ENCODE measurements at regions not wholly inside any gene's neighbourhood (a gene's known extent, or its start where the extent isn't known, plus 50 kb on each side); places are given as distances from the start of the nearest gene placed in this dataset.

DNA sequence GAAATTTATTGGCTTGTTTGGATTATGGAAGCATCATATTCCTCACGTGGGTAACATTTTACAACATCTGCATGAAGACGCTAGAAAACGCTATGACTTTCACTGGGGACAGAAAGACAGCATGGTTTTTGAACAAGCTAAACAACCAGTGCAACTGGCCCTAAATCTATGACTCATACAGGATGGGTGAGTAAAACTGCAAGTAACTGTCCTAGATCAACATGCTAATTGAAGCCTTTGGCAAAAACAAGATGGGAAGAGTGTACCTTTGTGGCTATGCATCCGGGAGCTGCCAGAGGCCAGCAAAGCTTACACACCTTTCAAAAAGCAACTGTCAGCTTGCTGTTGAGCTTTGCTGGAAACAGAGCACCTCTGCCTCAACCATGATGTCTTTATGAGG lies 1096.0 kb upstream of the DDX18 start:
- TF ChIP-seq, protein P1, sequence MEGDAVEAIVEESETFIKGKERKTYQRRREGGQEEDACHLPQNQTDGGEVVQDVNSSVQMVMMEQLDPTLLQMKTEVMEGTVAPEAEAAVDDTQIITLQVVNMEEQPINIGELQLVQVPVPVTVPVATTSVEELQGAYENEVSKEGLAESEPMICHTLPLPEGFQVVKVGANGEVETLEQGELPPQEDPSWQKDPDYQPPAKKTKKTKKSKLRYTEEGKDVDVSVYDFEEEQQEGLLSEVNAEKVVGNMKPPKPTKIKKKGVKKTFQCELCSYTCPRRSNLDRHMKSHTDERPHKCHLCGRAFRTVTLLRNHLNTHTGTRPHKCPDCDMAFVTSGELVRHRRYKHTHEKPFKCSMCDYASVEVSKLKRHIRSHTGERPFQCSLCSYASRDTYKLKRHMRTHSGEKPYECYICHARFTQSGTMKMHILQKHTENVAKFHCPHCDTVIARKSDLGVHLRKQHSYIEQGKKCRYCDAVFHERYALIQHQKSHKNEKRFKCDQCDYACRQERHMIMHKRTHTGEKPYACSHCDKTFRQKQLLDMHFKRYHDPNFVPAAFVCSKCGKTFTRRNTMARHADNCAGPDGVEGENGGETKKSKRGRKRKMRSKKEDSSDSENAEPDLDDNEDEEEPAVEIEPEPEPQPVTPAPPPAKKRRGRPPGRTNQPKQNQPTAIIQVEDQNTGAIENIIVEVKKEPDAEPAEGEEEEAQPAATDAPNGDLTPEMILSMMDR (IDR thresholded peaks at IDR 0.05), result no peak
- TF ChIP-seq POLR2A (IDR thresholded peaks at IDR 0.05), result no peak
- no peaks in the 10 kb centered on the region for H3K27me3 ChIP-seq
- 86 to 89% methylated on average over 4 of the region's 4 CpGs for WGBS, 2 donors
- H3K4me3 ChIP-seq, result no peak overlapping the region
- H3K27ac ChIP-seq, result no peak overlapping the region
- no peaks in the 10 kb centered on the region for H3K36me3 ChIP-seq (ENCODE audit: low read depth, missing control alignments)
- H3K9me3 ChIP-seq, result no peaks in the 10 kb centered on the region
- no peak for DNase-seq
- intact Hi-C loops (cut with DNase I; ENCODE audit: low total_unique reads), result no loop called here
- no peaks in the 10 kb centered on the region for H3K4me1 ChIP-seq

DNA sequence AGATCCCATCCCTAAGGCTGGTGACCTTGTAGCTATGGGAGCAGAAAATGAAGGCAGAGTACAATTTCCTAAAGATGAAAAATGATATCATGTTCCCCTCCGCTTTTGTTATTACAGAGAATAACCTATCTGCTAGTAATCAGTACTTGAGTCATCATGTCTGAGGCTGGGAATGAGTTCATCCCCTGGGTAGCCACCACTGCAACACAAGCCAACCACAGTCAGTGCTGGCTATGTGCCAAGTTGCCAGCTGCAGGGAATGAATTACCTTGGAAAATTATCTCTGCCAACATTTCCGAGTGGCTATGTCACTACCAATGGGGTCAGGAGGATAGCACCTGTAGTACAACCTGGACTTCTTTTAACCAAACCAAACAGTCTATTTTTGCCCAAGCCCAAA lies 1094.7 kb upstream of the DDX18 start:
- Histone ChIP-seq H3K4me1 (no peaks in the 10 kb centered on the region), H3K4me3 (no peak overlapping the region), H3K27me3 (no peaks in the 10 kb centered on the region), H3K36me3 (ENCODE audit: low read depth, missing control alignments) (no peaks in the 10 kb centered on the region), H3K9me3 (no peaks in the 10 kb centered on the region), H3K27ac (no peak overlapping the region)
- no peak for TF ChIP-seq POLR2A (IDR thresholded peaks at IDR 0.05)
- TF ChIP-seq, protein P1 (IDR thresholded peaks at IDR 0.05), result no peak
- intact Hi-C loops (cut with DNase I; ENCODE audit: low total_unique reads), result no loop called here
- 67 to 71% methylated on average over 2 of the region's 2 CpGs for WGBS, 2 donors
- no peak for DNase-seq

DNA sequence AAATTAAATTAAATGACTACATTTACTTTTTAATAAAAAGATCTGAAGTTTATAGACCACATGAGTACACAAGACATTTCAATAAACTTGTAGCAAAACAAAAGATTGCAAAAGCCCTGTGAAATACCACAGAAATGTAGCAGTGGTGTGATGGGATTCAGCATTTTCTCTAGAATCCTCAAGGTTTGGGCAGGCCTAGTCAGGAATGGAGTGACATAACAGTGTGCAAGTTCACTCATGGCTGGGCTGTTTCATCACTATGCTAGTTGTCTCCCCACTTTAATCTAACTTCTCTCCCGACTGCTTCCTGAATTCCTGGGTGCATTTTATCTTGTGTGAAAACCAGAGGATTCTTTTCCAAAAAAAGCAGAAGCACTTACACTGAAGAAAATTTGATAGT lies 1089.9 kb upstream of the DDX18 start:
- Histone ChIP-seq H3K36me3 (ENCODE audit: low read depth, missing control alignments) (no peaks in the 10 kb centered on the region), H3K9me3 (no peaks in the 10 kb centered on the region), H3K4me3 (no peak overlapping the region), H3K27me3 (no peaks in the 10 kb centered on the region), H3K27ac (no peak overlapping the region), H3K4me1 (no peaks in the 10 kb centered on the region)
- DNase-seq, result no peak
- 60 to 71% methylated on average over 1 of the region's 1 CpG for WGBS, 2 donors
- intact Hi-C loops (cut with DNase I; ENCODE audit: low total_unique reads), result no loop called here
- no peak for TF ChIP-seq POLR2A (IDR thresholded peaks at IDR 0.05)

DNA sequence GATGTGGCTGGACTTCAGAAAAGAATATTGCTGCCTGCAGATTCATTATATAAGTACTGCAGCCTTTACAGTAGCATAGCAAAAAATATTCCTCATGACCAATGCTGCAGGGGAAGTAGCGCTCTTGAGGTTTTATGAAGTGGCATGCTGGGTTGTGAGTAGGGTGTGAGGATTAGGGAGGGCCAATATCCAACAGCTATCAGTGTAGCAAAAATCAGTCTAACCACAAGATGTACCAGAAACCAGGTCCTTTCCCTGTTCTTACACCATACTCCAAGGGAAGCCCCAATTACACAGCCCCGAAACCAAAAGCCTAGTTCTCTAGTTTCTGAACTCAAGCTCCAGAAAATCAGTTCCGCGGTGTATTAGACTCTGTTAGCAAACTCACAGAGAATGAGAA lies 1082.2 kb upstream of the DDX18 start:
- no peak for DNase-seq
- H3K27ac ChIP-seq, result no peak overlapping the region
- no peaks in the 10 kb centered on the region for H3K36me3 ChIP-seq (ENCODE audit: low read depth, missing control alignments)
- intact Hi-C loops (cut with DNase I; ENCODE audit: low total_unique reads), result no loop called here
- TF ChIP-seq POLR2A (IDR thresholded peaks at IDR 0.05), result no peak
- TF ChIP-seq, protein P1 (IDR thresholded peaks at IDR 0.05), result no peak
- H3K9me3 ChIP-seq, result no peaks in the 10 kb centered on the region
- no peaks in the 10 kb centered on the region for H3K27me3 ChIP-seq
- no peak overlapping the region for H3K4me3 ChIP-seq
- 98% methylated on average over 4 of the region's 4 CpGs for WGBS, 2 donors
- no peaks in the 10 kb centered on the region for H3K4me1 ChIP-seq

DNA sequence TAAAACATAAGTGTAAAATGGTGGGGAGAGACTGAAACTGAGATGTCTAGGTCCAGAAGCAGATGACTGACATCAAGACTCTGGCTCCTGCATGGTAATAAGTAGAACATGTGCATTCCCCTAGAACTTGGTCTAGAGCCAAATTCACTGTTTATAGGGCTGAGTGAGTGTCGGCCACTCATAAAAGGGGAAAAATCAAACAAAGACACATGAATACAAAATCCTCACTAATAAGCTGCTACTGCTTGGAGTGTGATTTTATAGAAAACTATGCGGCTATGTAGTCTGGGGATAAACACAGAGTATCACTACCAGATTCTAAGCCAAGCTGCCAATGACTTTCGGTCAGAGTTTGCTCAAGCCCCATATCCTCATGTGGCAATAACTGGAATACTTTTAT lies 1080.8 kb upstream of the DDX18 start:
- intact Hi-C loops (cut with DNase I; ENCODE audit: low total_unique reads), result no loop called here
- no peak for DNase-seq
- 83 to 89% methylated on average over 3 of the region's 3 CpGs for WGBS, 2 donors
- no peaks in the 10 kb centered on the region for H3K36me3 ChIP-seq (ENCODE audit: low read depth, missing control alignments)
- H3K9me3 ChIP-seq, result no peaks in the 10 kb centered on the region
- H3K27ac ChIP-seq, result no peak overlapping the region
- no peak overlapping the region for H3K4me3 ChIP-seq
- no peaks in the 10 kb centered on the region for H3K4me1 ChIP-seq
- H3K27me3 ChIP-seq, result no peaks in the 10 kb centered on the region
- TF ChIP-seq, protein P1 (IDR thresholded peaks at IDR 0.05), result no peak
- no peak for TF ChIP-seq POLR2A (IDR thresholded peaks at IDR 0.05)
